Urothelium cell line (cell line): ENCODE measurements at regions not wholly inside any gene's neighbourhood (a gene's known extent, or its start where the extent isn't known, plus 50 kb on each side); places are given as distances from the start of the nearest gene placed in this dataset.
A peak's percentile ranks its signal among the peaks of the same experiment; 100 is the strongest.

ENCODE experiments used
- DNase-seq: peaks from one replicate; pipeline ENCODE4 v3.0.0; 2011; ENCODE audit warnings: low spot score, mixed read lengths
- FAIRE-seq: peaks from 2 replicates; lab custom pipeline; 2011; peaks lifted over from hg19 to GRCh38; lab: Jason Lieb, UNC

GRCh38 chr2:94939349-94939748 lies 68.1 kb downstream of the TEKT4 start:
- DNase-seq (no peak), FAIRE-seq (no peak)

- DNase-seq = peak; percentile 77
- peak; percentile 59 for FAIRE-seq
Observed at GRCh38 chr2:94947097-94948016, 76.1 kb downstream of the TEKT4 start.

GRCh38 chr2:94955702-94956101 lies 69.8 kb upstream of the MAL start:
- DNase-seq (no peak), FAIRE-seq (no peak)

- peak; percentile 73 for DNase-seq
Observed at GRCh38 chr2:94956797-94957391, 68.6 kb upstream of the MAL start.

GRCh38 chr2:94958245-94958644 lies 67.3 kb upstream of the MAL start:
- FAIRE-seq = no peak

More at GRCh38 chr2:94956797-94957391, 68.6 kb upstream of the MAL start:
- no peak for FAIRE-seq

GRCh38 chr2:94960266-94960665 lies 65.2 kb upstream of the MAL start:
- DNase-seq (no peak), FAIRE-seq (no peak)

More at GRCh38 chr2:94958245-94958644, 67.3 kb upstream of the MAL start:
- no peak for DNase-seq

GRCh38 chr2:94960751-94961150 lies 64.8 kb upstream of the MAL start:
- FAIRE-seq = no peak
- DNase-seq = no peak

GRCh38 chr2:94964193-94964592 lies 61.3 kb upstream of the MAL start:
- no peak for DNase-seq

GRCh38 chr2:94966689-94967088 lies 58.8 kb upstream of the MAL start:
- FAIRE-seq (no peak), DNase-seq (no peak)

More at GRCh38 chr2:94964193-94964592, 61.3 kb upstream of the MAL start:
- no peak for FAIRE-seq

GRCh38 chr2:94970353-94970752 lies 55.2 kb upstream of the MAL start:
- no peak for DNase-seq
- no peak for FAIRE-seq
